MCF 10A (cell line): ENCODE measurements at regions not wholly inside any gene's neighbourhood (a gene's known extent, or its start where the extent isn't known, plus 50 kb on each side); places are given as distances from the start of the nearest gene placed in this dataset.

Experiments
- BruUV-seq: library from RNA; stranded (reverse); fragments of 400-500 nt; replicated peaks from 2 replicates; lab custom pipeline; 2021; lab: Mats Ljungman, UMichigan
- CTCF ChIA-PET: fragments of 300-600 bp; sonication (Branson Sonifier 250); formaldehyde crosslinking; extraction: SDS; loops from one replicate; lab custom pipeline; 2021; ENCODE audit warnings: antibody characterized with exemption, inconsistent platforms; lab: Yijun Ruan, JAX
- POLR2A ChIA-PET: fragments of 300-600, 350-650 bp; sonication (Branson Sonifier 250); formaldehyde crosslinking; extraction: SDS; loops from one replicate; lab custom pipeline; 2020; ENCODE audit warnings: antibody characterized with exemption, inconsistent platforms; lab: Yijun Ruan, JAX
- DNase-seq: peaks from one replicate; pipeline ENCODE4 v3.0.0-alpha.2; 2018; ENCODE audit not compliant: unreplicated experiment
- H3K27ac Mint-ChIP-seq: one replicate; pipeline ENCODE4 v1.8.0; 2022; ENCODE audit warnings: mild to moderate bottlenecking, low read depth, mixed read lengths; ENCODE audit not compliant: unreplicated experiment
- H3K27me3 Mint-ChIP-seq: one replicate; pipeline ENCODE4 v1.8.0; 2022; ENCODE audit warnings: mixed read lengths; ENCODE audit not compliant: insufficient read depth, unreplicated experiment
- H3K36me3 Mint-ChIP-seq: one replicate; pipeline ENCODE4 v1.8.0; 2022; ENCODE audit warnings: mild to moderate bottlenecking, moderate library complexity, mixed read lengths; ENCODE audit not compliant: insufficient read depth, unreplicated experiment
- H3K4me1 Mint-ChIP-seq: one replicate; pipeline ENCODE4 v1.8.0; 2022; ENCODE audit warnings: mixed read lengths; ENCODE audit not compliant: insufficient read depth, unreplicated experiment
- H3K4me3 Mint-ChIP-seq: one replicate; pipeline ENCODE4 v1.8.0; 2022; ENCODE audit warnings: mild to moderate bottlenecking, moderate library complexity, mixed read lengths; ENCODE audit not compliant: unreplicated experiment
- H3K9me3 Mint-ChIP-seq: one replicate; pipeline ENCODE4 v1.8.0; 2022; ENCODE audit warnings: mixed read lengths; ENCODE audit not compliant: unreplicated experiment
- intact Hi-C: fragments of 100-400 bp; cut with micrococcal nuclease; formaldehyde crosslinking; loops from 2 replicates; pipeline ENCODE4 v1.14.1; 2022
- TF ChIP-seq, protein P1 (sequence below): fragments of 200-600 bp; IDR thresholded peaks from one replicate; pipeline ENCODE4 v1.8.0; 2022; ENCODE audit warnings: antibody characterized with exemption, mild to moderate bottlenecking; ENCODE audit not compliant: unreplicated experiment

DNA sequence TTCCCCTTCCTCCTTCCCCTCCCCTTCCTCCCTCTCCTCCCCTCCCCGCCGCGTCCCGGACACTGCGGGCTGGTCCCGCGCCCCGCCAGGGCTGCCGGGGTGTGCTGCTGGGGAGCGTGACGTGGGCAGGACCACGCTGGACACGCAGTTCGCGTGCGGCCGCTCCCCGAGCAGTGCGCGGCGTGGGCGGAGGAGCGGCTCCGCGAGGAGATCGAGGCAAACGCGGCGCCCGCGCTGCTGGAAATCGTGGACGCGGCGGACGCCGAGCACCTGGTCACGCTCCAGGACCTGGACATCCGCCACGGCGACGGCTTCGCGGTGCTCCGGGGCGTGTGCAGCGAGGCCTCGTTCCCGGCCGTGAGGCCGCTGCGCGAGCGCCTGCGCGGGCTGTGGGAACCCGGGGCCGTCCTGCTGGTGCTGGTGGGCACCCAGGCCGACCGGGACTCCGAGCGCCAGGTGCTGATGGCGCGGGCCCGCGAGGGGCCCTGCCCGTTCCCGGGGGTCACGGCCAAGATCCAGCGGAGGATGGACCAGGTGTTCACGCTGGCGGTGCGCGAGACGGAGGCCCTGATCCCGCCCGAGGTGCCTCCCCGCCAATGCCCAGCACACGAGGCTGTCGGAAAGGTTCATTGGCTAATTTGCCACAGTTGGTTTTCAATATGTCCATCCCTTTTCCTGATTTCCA is 84.3 kb downstream of the TNFAIP2 start:
- no peak overlapping the region for H3K4me3 Mint-ChIP-seq
- CTCF ChIA-PET: no interaction called here

DNA sequence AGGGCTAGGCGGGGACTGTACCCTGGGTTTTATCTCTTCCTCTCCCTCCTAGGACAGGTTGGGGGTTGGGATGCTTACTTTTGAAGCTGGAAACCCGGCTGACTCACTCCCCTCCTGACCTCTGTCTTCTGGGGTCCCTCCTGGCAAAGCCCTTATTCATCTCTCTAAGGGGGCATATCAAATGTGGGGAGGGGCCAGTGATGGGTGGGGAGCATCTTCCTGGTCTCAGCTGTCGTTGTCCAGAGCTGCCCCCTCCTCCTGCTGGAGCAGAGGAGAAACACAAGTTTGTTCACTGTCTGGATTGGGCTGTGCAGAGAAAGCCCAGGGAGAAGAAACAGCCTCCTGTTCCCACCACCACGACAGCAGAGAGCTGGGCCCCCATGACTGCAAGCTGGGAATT is 85.8 kb downstream of the TNFAIP2 start:
- ChIA-PET POLR2A (no interaction called here), CTCF (interaction anchor here (0.7 kb wide), 1 partner anchor 23 kb away, joined by 3 read pairs; no protein-coding TSS in a partner anchor)
- DNase-seq: no peak
- Mint-ChIP-seq H3K27ac (no peak overlapping the region), H3K9me3 (peaks cover 9% of the 10 kb centered on the region), H3K36me3 (no peaks in the 10 kb centered on the region), H3K27me3 (no peaks in the 10 kb centered on the region), H3K4me3 (no peak overlapping the region), H3K4me1 (no peaks in the 10 kb centered on the region)
- intact Hi-C loops: no loop called here
- TF ChIP-seq, protein P1, sequence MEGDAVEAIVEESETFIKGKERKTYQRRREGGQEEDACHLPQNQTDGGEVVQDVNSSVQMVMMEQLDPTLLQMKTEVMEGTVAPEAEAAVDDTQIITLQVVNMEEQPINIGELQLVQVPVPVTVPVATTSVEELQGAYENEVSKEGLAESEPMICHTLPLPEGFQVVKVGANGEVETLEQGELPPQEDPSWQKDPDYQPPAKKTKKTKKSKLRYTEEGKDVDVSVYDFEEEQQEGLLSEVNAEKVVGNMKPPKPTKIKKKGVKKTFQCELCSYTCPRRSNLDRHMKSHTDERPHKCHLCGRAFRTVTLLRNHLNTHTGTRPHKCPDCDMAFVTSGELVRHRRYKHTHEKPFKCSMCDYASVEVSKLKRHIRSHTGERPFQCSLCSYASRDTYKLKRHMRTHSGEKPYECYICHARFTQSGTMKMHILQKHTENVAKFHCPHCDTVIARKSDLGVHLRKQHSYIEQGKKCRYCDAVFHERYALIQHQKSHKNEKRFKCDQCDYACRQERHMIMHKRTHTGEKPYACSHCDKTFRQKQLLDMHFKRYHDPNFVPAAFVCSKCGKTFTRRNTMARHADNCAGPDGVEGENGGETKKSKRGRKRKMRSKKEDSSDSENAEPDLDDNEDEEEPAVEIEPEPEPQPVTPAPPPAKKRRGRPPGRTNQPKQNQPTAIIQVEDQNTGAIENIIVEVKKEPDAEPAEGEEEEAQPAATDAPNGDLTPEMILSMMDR: no peak
- BruUV-seq: no TSS peak

More for the DNA sequence above, 84.3 kb downstream of the TNFAIP2 start:
- no peaks in the 10 kb centered on the region for H3K27me3 Mint-ChIP-seq
- BruUV-seq: no TSS peak
- H3K27ac Mint-ChIP-seq: no peak overlapping the region
- no peak for DNase-seq
- no peaks in the 10 kb centered on the region for H3K4me1 Mint-ChIP-seq
- H3K9me3 Mint-ChIP-seq: peaks cover 13% of the 10 kb centered on the region
- intact Hi-C loops: no loop called here
- POLR2A ChIA-PET: no interaction called here
- no peaks in the 10 kb centered on the region for H3K36me3 Mint-ChIP-seq
- TF ChIP-seq, protein P1: no peak

DNA sequence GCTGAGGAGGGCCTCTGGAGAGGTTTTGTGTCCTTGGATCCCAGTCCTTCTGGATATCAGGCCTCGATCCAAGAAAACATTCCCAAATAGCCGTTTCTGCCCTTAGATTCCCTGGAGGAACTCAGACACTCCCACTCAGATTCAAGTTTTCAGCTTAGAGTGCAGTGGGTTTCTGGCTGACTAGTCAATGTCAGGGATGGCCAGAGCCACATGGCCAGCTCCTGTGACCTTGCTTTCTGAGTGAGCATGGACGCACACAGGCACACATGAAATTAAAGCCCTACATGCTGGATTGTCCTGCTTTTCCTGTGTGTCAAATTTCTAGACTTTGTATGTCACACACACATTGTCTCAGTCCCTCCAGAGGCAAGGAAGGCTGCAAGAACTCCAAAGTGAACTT is 86.2 kb downstream of the TNFAIP2 start:
- BruUV-seq: no TSS peak
- Mint-ChIP-seq H3K27ac (no peak overlapping the region), H3K36me3 (no peaks in the 10 kb centered on the region), H3K9me3 (peaks cover 4% of the 10 kb centered on the region), H3K4me1 (no peaks in the 10 kb centered on the region), H3K4me3 (no peak overlapping the region), H3K27me3 (no peaks in the 10 kb centered on the region)
- TF ChIP-seq, protein P1: no peak
- intact Hi-C loops: no loop called here
- DNase-seq: no peak
- ChIA-PET POLR2A (no interaction called here), CTCF (no interaction called here)

GRCh38 chr14:103213331-103213730 is 90.1 kb downstream of the TNFAIP2 start:
- no peak overlapping the region for H3K4me3 Mint-ChIP-seq
- DNase-seq: no peak
- no peak overlapping the region for H3K27ac Mint-ChIP-seq
- no TSS peak for BruUV-seq
- TF ChIP-seq, protein P1: no peak
- CTCF ChIA-PET: no interaction called here
- H3K27me3 Mint-ChIP-seq: no peaks in the 10 kb centered on the region
- H3K36me3 Mint-ChIP-seq: no peaks in the 10 kb centered on the region
- H3K9me3 Mint-ChIP-seq: no peaks in the 10 kb centered on the region
- intact Hi-C loops: no loop called here
- POLR2A ChIA-PET: no interaction called here
- no peaks in the 10 kb centered on the region for H3K4me1 Mint-ChIP-seq
